Muscle layer of colon (tissue), 2 donors: ENCODE measurements at regions not wholly inside any gene's neighbourhood (a gene's known extent, or its start where the extent isn't known, plus 50 kb on each side); places are given as distances from the start of the nearest gene placed in this dataset.

Experiments
- H3K27ac ChIP-seq: one replicate; pipeline ENCODE4 v1.7.0; 2013; ENCODE audit warnings: low read depth, mild to moderate bottlenecking, low read length, moderate library complexity
- H3K27me3 ChIP-seq, 2 donors: one replicate each; pipeline ENCODE4 v1.7.0; 2013; ENCODE audit warnings: low read length in 2 of 2, mild to moderate bottlenecking in 2 of 2; ENCODE audit not compliant: insufficient read depth in 2 of 2, control insufficient read depth in 1 of 2
- H3K36me3 ChIP-seq: one replicate; pipeline ENCODE4 v1.7.0; 2013; ENCODE audit warnings: mild to moderate bottlenecking, low read length; ENCODE audit not compliant: insufficient read depth
- H3K4me1 ChIP-seq: one replicate; pipeline ENCODE4 v1.7.0; 2013; ENCODE audit warnings: mild to moderate bottlenecking, low read length; ENCODE audit not compliant: insufficient read depth
- H3K4me3 ChIP-seq, 2 donors: one replicate each; pipeline ENCODE4 v1.7.0; 2013; ENCODE audit warnings: low read length in 2 of 2, low read depth in 1 of 2, mild to moderate bottlenecking in 1 of 2, moderate library complexity in 1 of 2
- H3K9ac ChIP-seq: one replicate; pipeline ENCODE4 v1.7.0; 2013; ENCODE audit warnings: low read length
- H3K9me3 ChIP-seq: one replicate; pipeline ENCODE4 v1.7.0; 2013; ENCODE audit warnings: mild to moderate bottlenecking, low read length
- donor health status: abdominal sarcoma.
- donor health status: Adenocarcinoma of cecum.

DNA sequence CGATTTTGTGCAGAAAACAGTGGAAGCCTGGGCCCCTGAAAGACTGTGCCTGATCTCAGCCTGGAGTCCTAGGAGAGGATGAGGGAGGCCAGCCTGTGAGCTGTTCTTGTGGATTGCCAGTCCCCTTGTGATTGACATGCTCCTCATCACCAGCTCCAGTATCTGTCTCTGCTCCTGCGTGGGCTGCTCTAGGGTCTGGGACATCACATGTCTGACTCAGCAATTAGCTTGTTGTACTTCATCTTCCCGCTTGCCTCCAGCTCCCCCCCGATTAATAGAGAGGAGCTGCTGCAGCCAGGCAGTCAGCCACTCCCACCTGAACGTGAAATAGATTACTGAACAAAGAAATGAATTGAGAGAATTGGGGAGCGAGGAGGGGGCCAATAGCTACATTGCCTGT, 99.6 kb upstream of the TBX20 start:
- no peaks in the 10 kb centered on the region for H3K27me3 ChIP-seq
- no peaks in the 10 kb centered on the region for H3K4me1 ChIP-seq
- H3K9me3 ChIP-seq, result no peaks in the 10 kb centered on the region
- H3K27ac ChIP-seq, result no peak overlapping the region
- no peak overlapping the region for H3K9ac ChIP-seq
- no peaks in the 10 kb centered on the region for H3K36me3 ChIP-seq
- no peak overlapping the region for H3K4me3 ChIP-seq

DNA sequence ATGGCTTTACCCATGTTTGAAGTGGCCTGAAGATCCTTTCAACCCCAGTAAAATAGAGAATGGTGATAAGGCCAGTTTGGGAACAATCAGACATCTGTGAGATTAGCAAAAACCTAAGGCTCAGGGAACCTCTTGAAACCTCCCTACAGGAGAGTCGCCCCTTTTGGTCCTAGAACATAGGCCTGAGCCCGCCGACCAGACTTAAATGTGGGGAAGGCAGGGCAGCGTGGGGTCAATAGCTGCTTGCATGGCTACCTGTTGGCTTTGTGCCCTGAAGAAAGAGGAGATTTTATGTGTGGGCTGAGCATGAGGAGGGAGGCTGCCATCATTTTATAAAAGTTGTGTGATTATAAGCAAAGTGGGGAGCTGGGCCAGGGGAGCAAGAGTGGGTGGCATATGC, 97.6 kb upstream of the TBX20 start:
- no peak overlapping the region for H3K27ac ChIP-seq
- no peaks in the 10 kb centered on the region for H3K4me1 ChIP-seq
- H3K9ac ChIP-seq, result no peak overlapping the region
- H3K27me3 ChIP-seq, result no peaks in the 10 kb centered on the region
- no peaks in the 10 kb centered on the region for H3K9me3 ChIP-seq
- no peaks in the 10 kb centered on the region for H3K36me3 ChIP-seq
- H3K4me3 ChIP-seq, result no peak overlapping the region

DNA sequence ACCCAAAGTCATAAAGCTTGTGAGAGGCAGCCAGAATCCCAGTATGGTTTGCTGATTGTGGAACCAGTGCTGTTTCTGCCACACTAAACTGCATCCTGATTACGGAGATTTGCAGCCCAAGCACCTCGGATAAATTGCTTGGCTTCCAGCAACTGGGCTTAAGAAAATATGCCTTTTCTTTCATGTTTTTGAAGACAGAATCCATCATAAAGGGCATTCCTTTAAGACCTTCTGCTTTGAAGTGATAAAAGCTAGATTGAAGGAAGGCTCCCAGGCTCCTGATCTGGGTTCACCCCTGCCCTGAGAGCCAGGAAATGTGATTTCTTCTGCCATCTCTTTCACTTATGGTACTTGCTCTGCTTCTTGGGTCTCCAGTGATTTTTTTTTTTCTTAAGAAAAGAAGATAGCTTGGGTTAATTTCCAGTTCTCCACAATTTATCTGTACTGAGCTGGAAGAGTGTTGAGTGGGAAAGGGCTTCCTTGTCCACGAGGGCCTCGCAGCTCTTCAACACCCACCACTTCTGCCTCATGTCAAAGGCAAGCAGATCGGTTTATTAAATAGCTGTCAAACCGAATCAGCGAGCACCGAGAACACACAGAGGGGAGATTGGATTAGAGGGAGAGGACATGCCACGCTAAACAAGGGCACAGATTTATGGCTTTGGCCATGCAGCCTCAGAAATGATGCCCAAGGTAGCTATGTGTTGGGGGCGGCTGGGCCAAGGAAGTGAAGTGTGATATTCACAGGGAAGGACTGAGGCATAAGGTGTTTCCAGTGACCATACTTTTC, 94.9 kb upstream of the TBX20 start:
- Histone ChIP-seq H3K9ac (no peak overlapping the region), H3K4me3 (no peak overlapping the region), H3K27me3 (no peaks in the 10 kb centered on the region), H3K27ac (no peak overlapping the region), H3K9me3 (no peaks in the 10 kb centered on the region), H3K36me3 (no peaks in the 10 kb centered on the region), H3K4me1 (no peaks in the 10 kb centered on the region)

DNA sequence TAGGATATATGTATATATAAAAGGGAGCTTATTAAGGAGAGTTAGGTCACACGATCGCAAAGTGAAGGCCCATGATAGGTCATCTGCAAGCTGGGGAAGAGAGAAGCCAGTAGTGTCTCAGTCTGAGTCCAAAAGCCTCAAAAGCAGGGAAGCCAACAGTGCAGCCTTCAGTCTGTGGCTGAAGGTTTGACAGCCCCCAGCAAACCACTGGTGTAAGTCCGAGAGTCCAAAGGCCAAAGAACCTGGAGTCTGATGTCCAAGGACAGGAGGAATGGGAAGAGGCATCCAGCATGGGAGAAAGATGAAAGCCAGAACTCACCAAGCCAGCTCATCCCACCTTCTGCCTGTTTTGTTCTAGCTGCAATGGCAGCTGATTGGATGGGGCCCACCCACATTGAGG, 88.9 kb upstream of the TBX20 start:
- Histone ChIP-seq H3K9ac (no peak overlapping the region), H3K36me3 (no peaks in the 10 kb centered on the region), H3K4me3 (no peak overlapping the region), H3K27me3 (no peaks in the 10 kb centered on the region), H3K9me3 (no peaks in the 10 kb centered on the region), H3K4me1 (no peaks in the 10 kb centered on the region), H3K27ac (no peak overlapping the region)

DNA sequence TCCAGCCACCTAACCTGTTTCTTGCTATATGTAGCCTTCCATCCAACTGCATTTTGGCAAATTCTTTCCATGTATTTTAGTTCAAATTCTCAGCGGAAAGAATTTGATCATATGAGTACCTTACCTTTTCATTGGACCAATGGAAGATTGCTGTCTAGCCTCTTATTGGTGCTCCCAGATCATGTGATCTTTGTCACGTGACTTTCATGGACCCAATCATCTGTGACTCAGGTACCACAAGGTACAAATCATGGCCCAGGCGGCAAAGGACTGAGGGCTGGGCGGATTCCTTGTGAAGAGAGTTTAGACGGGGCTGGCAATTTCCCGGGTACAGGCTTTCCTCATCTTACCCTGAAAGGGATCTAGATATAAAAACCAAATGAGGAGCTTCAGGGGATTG, 85.9 kb upstream of the TBX20 start:
- H3K27ac ChIP-seq, result no peak overlapping the region
- no peaks in the 10 kb centered on the region for H3K36me3 ChIP-seq
- H3K4me3 ChIP-seq, result no peak overlapping the region
- no peaks in the 10 kb centered on the region for H3K9me3 ChIP-seq
- no peak overlapping the region for H3K9ac ChIP-seq
- H3K27me3 ChIP-seq, result no peaks in the 10 kb centered on the region
- no peaks in the 10 kb centered on the region for H3K4me1 ChIP-seq

DNA sequence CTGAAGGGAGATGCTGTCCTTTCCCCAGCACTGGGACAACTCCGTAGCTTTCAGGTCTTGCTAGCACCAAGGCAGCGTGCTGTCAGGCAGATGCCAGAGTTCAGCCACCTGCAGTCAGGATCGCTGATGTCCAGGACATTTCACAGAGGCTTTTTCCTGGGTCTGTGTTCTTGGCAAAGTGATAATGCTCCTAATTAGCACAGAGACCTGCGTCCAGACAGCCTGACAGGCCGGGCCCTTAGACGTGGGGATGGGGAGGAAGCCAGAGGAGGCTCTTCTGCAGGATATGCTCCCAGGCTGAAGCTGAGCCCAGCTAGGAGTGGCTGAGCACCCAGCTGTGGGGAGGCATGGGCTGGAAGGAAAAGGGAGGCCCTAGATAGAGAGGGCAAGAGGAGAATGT, 82.5 kb upstream of the TBX20 start:
- Histone ChIP-seq H3K27me3 (no peaks in the 10 kb centered on the region), H3K36me3 (no peaks in the 10 kb centered on the region), H3K4me1 (no peaks in the 10 kb centered on the region), H3K4me3 (no peak overlapping the region), H3K27ac (no peak overlapping the region), H3K9me3 (no peaks in the 10 kb centered on the region), H3K9ac (no peak overlapping the region)

DNA sequence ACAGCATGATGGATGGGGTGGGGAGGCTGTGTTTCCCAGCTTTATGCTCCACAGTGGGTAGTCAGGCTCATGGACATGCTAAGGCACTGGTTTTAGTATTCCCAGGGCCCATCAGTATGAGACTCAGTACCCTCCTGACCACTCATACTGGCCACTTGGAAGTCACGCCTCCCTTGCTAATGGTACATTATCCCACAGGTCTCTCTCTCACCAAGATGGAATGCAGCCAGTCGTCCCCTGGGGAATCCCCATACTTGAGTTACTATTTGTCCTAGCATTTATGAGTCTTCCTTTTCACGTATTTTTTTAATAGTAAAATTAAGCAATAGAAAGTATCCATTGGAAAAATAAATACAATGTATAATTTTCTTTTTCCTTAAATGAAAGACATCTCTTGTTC, 80.6 kb upstream of the TBX20 start:
- Histone ChIP-seq H3K4me1 (no peaks in the 10 kb centered on the region), H3K9me3 (no peaks in the 10 kb centered on the region), H3K27me3 (no peaks in the 10 kb centered on the region), H3K9ac (no peak overlapping the region), H3K4me3 (no peak overlapping the region), H3K27ac (no peak overlapping the region), H3K36me3 (no peaks in the 10 kb centered on the region)

DNA sequence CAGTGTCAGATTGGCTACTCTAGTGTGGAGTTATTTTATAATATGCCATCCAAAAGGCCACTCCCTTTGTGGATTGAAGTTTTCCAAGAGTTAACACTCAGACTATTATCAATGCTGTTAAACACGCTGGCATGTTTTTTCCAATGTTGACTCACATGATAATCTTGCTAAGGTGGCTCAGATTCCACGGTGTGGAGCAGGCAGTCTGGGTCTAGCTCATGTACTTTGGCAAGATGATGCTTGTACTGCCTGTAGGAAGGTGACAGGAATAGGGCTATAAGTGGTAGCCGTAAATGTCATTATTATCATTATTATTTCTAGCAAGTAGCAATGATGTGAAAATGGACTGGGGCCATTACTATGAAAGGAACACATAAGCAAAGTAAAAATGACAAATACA, 79.4 kb upstream of the TBX20 start:
- H3K27me3 ChIP-seq, result no peaks in the 10 kb centered on the region

DNA sequence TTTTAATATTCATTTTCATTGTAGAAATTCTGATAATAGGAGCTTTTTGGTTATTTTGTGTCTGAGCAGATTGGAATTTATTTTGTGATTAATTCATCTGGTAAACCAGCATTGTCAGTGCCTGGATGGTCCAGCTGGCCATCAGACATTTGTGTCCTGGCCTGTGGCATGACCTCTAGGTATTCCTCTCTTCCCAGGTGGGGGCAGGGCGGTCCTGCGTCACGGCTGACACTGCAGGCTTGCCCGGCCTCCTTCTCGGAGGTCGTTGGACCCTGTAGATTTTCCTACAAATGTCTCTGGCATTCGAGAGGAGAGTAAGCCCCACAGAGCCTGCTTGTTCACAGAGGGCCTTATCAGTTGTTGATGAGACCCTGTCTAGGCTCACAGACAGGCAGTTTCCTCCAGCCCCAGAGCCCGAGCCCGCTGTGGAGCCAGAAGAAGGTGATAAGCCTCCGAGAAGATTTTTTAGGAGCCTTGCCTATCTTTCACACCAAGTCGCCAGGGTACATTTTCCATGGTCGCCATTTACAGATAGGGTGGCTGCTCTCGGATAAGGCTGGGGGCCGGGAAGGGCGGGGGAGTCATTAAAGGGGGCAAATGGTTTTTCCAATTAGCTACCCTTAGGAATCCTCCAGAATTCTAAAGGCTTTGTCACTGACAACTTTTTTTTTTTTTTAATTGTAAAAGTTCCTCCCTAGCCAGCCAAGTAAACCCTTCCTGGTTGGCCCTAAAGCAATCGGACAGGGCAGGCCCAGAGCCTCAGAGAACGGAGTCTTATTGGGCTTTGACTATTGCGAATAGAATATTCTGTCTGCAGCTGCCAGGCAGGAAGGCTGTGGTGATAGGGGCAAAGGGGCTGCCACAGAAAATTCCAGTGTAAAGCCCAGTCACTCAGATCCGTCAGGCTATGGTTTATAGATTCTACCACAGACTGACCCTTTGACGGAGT, 78.1 kb upstream of the TBX20 start:
- Histone ChIP-seq H3K9me3 (no peaks in the 10 kb centered on the region), H3K27ac (no peak overlapping the region), H3K4me3 (no peak overlapping the region), H3K36me3 (no peaks in the 10 kb centered on the region), H3K27me3 (no peaks in the 10 kb centered on the region), H3K4me1 (no peaks in the 10 kb centered on the region), H3K9ac (no peak overlapping the region)

More for the DNA sequence above, 79.4 kb upstream of the TBX20 start:
- no peak overlapping the region for H3K9ac ChIP-seq
- no peaks in the 10 kb centered on the region for H3K9me3 ChIP-seq
- H3K36me3 ChIP-seq, result no peaks in the 10 kb centered on the region
- H3K4me3 ChIP-seq, result no peak overlapping the region
- H3K4me1 ChIP-seq, result no peaks in the 10 kb centered on the region
- no peak overlapping the region for H3K27ac ChIP-seq

DNA sequence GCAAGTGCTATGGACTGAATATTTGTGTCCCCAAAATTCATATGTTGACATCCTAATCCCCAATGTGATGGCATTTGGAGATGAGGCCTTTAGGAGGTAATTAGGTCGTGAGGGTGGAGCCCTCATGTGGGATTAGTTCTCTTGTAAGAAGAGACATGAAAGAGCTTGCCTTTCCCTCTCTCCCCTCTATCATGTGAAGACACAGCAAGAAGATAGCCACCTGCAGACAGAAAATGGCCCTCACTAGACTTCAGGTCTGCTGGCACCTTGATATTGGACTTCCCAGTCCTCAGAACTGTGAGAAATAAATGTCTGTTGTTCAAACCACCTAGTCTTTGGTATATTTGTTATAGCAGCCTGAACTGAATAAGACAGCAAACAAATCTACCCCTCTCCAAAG, 75.1 kb upstream of the TBX20 start:
- Histone ChIP-seq H3K9me3 (no peaks in the 10 kb centered on the region), H3K36me3 (no peaks in the 10 kb centered on the region), H3K9ac (no peak overlapping the region), H3K4me1 (no peaks in the 10 kb centered on the region), H3K27ac (no peak overlapping the region), H3K4me3 (no peak overlapping the region), H3K27me3 (no peaks in the 10 kb centered on the region)

DNA sequence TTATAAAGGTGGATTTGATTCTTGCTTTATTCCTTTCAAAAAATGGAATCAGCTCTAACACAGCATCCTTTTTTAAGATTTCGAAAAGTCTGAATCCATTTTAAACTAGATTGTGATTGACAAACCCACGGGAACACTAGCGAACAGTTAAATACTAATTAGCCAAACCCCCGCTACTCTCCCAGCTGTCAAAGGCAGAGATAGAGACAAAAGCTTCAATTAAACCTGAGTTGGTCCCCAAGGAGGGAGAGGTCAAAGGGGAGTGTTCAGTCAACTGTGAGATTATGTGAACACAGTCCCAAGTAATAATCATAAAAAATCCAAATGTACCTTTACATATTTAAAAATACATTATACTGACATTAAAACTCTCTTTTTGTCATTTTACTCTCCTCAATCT, 65.7 kb upstream of the TBX20 start:
- no peaks in the 10 kb centered on the region for H3K4me1 ChIP-seq
- H3K9ac ChIP-seq, result no peak overlapping the region
- H3K4me3 ChIP-seq, result no peak overlapping the region
- H3K9me3 ChIP-seq, result no peaks in the 10 kb centered on the region
- no peak overlapping the region for H3K27ac ChIP-seq
- H3K27me3 ChIP-seq, result no peaks in the 10 kb centered on the region
- no peaks in the 10 kb centered on the region for H3K36me3 ChIP-seq
